ENCODE measurements at regions not wholly inside any gene's neighbourhood (a gene's known extent, or its start where the extent isn't known, plus 50 kb on each side); places are given as distances from the start of the nearest gene placed in this dataset.
"Not testable (repeated sequence)": the region's sequence is repeated elsewhere in the genome, so short reads cannot be mapped to it uniquely, and the experiment has no call there.

- H3K9me3 ChIP-seq (ENCODE audit: control insufficient read depth, insufficient read depth, low read length), result no peaks in the 10 kb centered on the region
- H3K4me1 ChIP-seq (ENCODE audit: control insufficient read depth, insufficient read depth, low read length), result peaks cover 21% of the 10 kb centered on the region
- no peak overlapping the region for H3K27ac ChIP-seq (ENCODE audit: low read depth, low read length)
- H3K27me3 ChIP-seq (ENCODE audit: control insufficient read depth, insufficient read depth, low read length), result no peaks in the 10 kb centered on the region
- H3K36me3 ChIP-seq (ENCODE audit: control insufficient read depth, insufficient read depth, low read length), result no peaks in the 10 kb centered on the region
- H3K9ac ChIP-seq (ENCODE audit: low read depth, low read length), result no peak overlapping the region
- H3K4me3 ChIP-seq (ENCODE audit: low read depth, low read length), result no peak overlapping the region
Observed at GRCh38 chr5:74499256-74500050, 141.1 kb downstream of the ENC1 start.

- Histone ChIP-seq H3K4me1 (ENCODE audit: control insufficient read depth, insufficient read depth, low read length) (peaks cover 21% of the 10 kb centered on the region), H3K9me3 (ENCODE audit: control insufficient read depth, insufficient read depth, low read length) (no peaks in the 10 kb centered on the region), H3K27me3 (ENCODE audit: control insufficient read depth, insufficient read depth, low read length) (no peaks in the 10 kb centered on the region), H3K4me3 (ENCODE audit: low read depth, low read length) (no peak overlapping the region), H3K36me3 (ENCODE audit: control insufficient read depth, insufficient read depth, low read length) (no peaks in the 10 kb centered on the region), H3K27ac (ENCODE audit: low read depth, low read length) (no peak overlapping the region), H3K9ac (ENCODE audit: low read depth, low read length) (no peak overlapping the region)
Observed at GRCh38 chr5:74497706-74498105, 142.8 kb downstream of the ENC1 start.

- no peaks in the 10 kb centered on the region for H3K27me3 ChIP-seq (ENCODE audit: control insufficient read depth, insufficient read depth, low read length)
- no peak overlapping the region for H3K9ac ChIP-seq (ENCODE audit: low read depth, low read length)
- H3K4me3 ChIP-seq (ENCODE audit: low read depth, low read length), result no peak overlapping the region
- H3K27ac ChIP-seq (ENCODE audit: low read depth, low read length), result no peak overlapping the region
- 0 out of 2 replicates have a peak, but pooled peaks cover 9% of the 10 kb centered on the region for H3K4me1 ChIP-seq (ENCODE audit: control insufficient read depth, insufficient read depth, low read length)
- no peaks in the 10 kb centered on the region for H3K9me3 ChIP-seq (ENCODE audit: control insufficient read depth, insufficient read depth, low read length)
- no peaks in the 10 kb centered on the region for H3K36me3 ChIP-seq (ENCODE audit: control insufficient read depth, insufficient read depth, low read length)
Observed at GRCh38 chr5:74493411-74493810, 147.1 kb downstream of the ENC1 start.

- no peaks in the 10 kb centered on the region for H3K36me3 ChIP-seq (ENCODE audit: control insufficient read depth, insufficient read depth, low read length)
- no peak overlapping the region for H3K27ac ChIP-seq (ENCODE audit: low read depth, low read length)
- no peak overlapping the region for H3K9ac ChIP-seq (ENCODE audit: low read depth, low read length)
- H3K4me3 ChIP-seq (ENCODE audit: low read depth, low read length), result no peak overlapping the region
- H3K4me1 ChIP-seq (ENCODE audit: control insufficient read depth, insufficient read depth, low read length), result 0 out of 2 replicates have a peak, but pooled peaks cover 9% of the 10 kb centered on the region
- no peaks in the 10 kb centered on the region for H3K9me3 ChIP-seq (ENCODE audit: control insufficient read depth, insufficient read depth, low read length)
- no peaks in the 10 kb centered on the region for H3K27me3 ChIP-seq (ENCODE audit: control insufficient read depth, insufficient read depth, low read length)
Observed at GRCh38 chr5:74492230-74492629, 148.3 kb downstream of the ENC1 start.

GRCh38 chr5:74491586-74491985 lies 148.9 kb downstream of the ENC1 start:
- H3K9me3 ChIP-seq (ENCODE audit: control insufficient read depth, insufficient read depth, low read length), result no peaks in the 10 kb centered on the region
- 0 out of 2 replicates have a peak, but pooled peaks cover 7% of the 10 kb centered on the region for H3K4me1 ChIP-seq (ENCODE audit: control insufficient read depth, insufficient read depth, low read length)
- H3K9ac ChIP-seq (ENCODE audit: low read depth, low read length), result no peak overlapping the region
- H3K27me3 ChIP-seq (ENCODE audit: control insufficient read depth, insufficient read depth, low read length), result no peaks in the 10 kb centered on the region
- H3K4me3 ChIP-seq (ENCODE audit: low read depth, low read length), result no peak overlapping the region
- no peaks in the 10 kb centered on the region for H3K36me3 ChIP-seq (ENCODE audit: control insufficient read depth, insufficient read depth, low read length)
- no peak overlapping the region for H3K27ac ChIP-seq (ENCODE audit: low read depth, low read length)

- H3K36me3 ChIP-seq (ENCODE audit: control insufficient read depth, insufficient read depth, low read length), result no peaks in the 10 kb centered on the region
- no peaks in the 10 kb centered on the region for H3K27me3 ChIP-seq (ENCODE audit: control insufficient read depth, insufficient read depth, low read length)
- no peak overlapping the region for H3K9ac ChIP-seq (ENCODE audit: low read depth, low read length)
- no peaks in the 10 kb centered on the region for H3K9me3 ChIP-seq (ENCODE audit: control insufficient read depth, insufficient read depth, low read length)
- H3K4me1 ChIP-seq (ENCODE audit: control insufficient read depth, insufficient read depth, low read length), result 0 out of 2 replicates have a peak, but pooled peaks cover 3% of the 10 kb centered on the region
- H3K27ac ChIP-seq (ENCODE audit: low read depth, low read length), result no peak overlapping the region
- no peak overlapping the region for H3K4me3 ChIP-seq (ENCODE audit: low read depth, low read length)
Observed at GRCh38 chr5:74490814-74491213, 149.7 kb downstream of the ENC1 start.

- no peaks in the 10 kb centered on the region for H3K9me3 ChIP-seq (ENCODE audit: control insufficient read depth, insufficient read depth, low read length)
- H3K27me3 ChIP-seq (ENCODE audit: control insufficient read depth, insufficient read depth, low read length), result no peaks in the 10 kb centered on the region
- H3K36me3 ChIP-seq (ENCODE audit: control insufficient read depth, insufficient read depth, low read length), result no peaks in the 10 kb centered on the region
- H3K4me3 ChIP-seq (ENCODE audit: low read depth, low read length), result no peak overlapping the region
- H3K4me1 ChIP-seq (ENCODE audit: control insufficient read depth, insufficient read depth, low read length), result peaks cover 13% of the 10 kb centered on the region
- no peak overlapping the region for H3K27ac ChIP-seq (ENCODE audit: low read depth, low read length)
- no peak overlapping the region for H3K9ac ChIP-seq (ENCODE audit: low read depth, low read length)
Observed at GRCh38 chr5:74482990-74483389, 157.5 kb downstream of the ENC1 start.

GRCh38 chr5:74482523-74482922 lies 158.0 kb downstream of the ENC1 start:
- Histone ChIP-seq H3K27me3 (ENCODE audit: control insufficient read depth, insufficient read depth, low read length) (no peaks in the 10 kb centered on the region), H3K36me3 (ENCODE audit: control insufficient read depth, insufficient read depth, low read length) (no peaks in the 10 kb centered on the region), H3K4me3 (ENCODE audit: low read depth, low read length) (no peak overlapping the region), H3K9me3 (ENCODE audit: control insufficient read depth, insufficient read depth, low read length) (no peaks in the 10 kb centered on the region), H3K4me1 (ENCODE audit: control insufficient read depth, insufficient read depth, low read length) (peaks cover 13% of the 10 kb centered on the region), H3K27ac (ENCODE audit: low read depth, low read length) (no peak overlapping the region), H3K9ac (ENCODE audit: low read depth, low read length) (no peak overlapping the region)

GRCh38 chr5:74481357-74481756 lies 159.2 kb downstream of the ENC1 start:
- not testable (repeated sequence) for H3K36me3 ChIP-seq (ENCODE audit: control insufficient read depth, insufficient read depth, low read length); H3K27me3 ChIP-seq (ENCODE audit: control insufficient read depth, insufficient read depth, low read length); H3K4me3 ChIP-seq (ENCODE audit: low read depth, low read length); H3K9ac ChIP-seq (ENCODE audit: low read depth, low read length); H3K27ac ChIP-seq (ENCODE audit: low read depth, low read length); H3K9me3 ChIP-seq (ENCODE audit: control insufficient read depth, insufficient read depth, low read length)
- peaks cover 15% of the 10 kb centered on the region for H3K4me1 ChIP-seq (ENCODE audit: control insufficient read depth, insufficient read depth, low read length)

GRCh38 chr5:74480201-74480600 lies 160.3 kb downstream of the ENC1 start:
- H3K4me3 ChIP-seq (ENCODE audit: low read depth, low read length), result no peak overlapping the region
- no peaks in the 10 kb centered on the region for H3K9me3 ChIP-seq (ENCODE audit: control insufficient read depth, insufficient read depth, low read length)
- H3K27me3 ChIP-seq (ENCODE audit: control insufficient read depth, insufficient read depth, low read length), result no peaks in the 10 kb centered on the region
- H3K4me1 ChIP-seq (ENCODE audit: control insufficient read depth, insufficient read depth, low read length), result peaks cover 22% of the 10 kb centered on the region
- no peak overlapping the region for H3K27ac ChIP-seq (ENCODE audit: low read depth, low read length)
- H3K36me3 ChIP-seq (ENCODE audit: control insufficient read depth, insufficient read depth, low read length), result no peaks in the 10 kb centered on the region
- no peak overlapping the region for H3K9ac ChIP-seq (ENCODE audit: low read depth, low read length)

GRCh38 chr5:74478328-74478727 lies 162.2 kb downstream of the ENC1 start:
- H3K9me3 ChIP-seq (ENCODE audit: control insufficient read depth, insufficient read depth, low read length), result no peaks in the 10 kb centered on the region
- no peaks in the 10 kb centered on the region for H3K27me3 ChIP-seq (ENCODE audit: control insufficient read depth, insufficient read depth, low read length)
- H3K4me3 ChIP-seq (ENCODE audit: low read depth, low read length), result no peak overlapping the region
- H3K4me1 ChIP-seq (ENCODE audit: control insufficient read depth, insufficient read depth, low read length), result peaks cover 19% of the 10 kb centered on the region; the same call in 1 of the 2 replicates
- H3K36me3 ChIP-seq (ENCODE audit: control insufficient read depth, insufficient read depth, low read length), result no peaks in the 10 kb centered on the region
- H3K27ac ChIP-seq (ENCODE audit: low read depth, low read length), result no peak overlapping the region
- H3K9ac ChIP-seq (ENCODE audit: low read depth, low read length), result no peak overlapping the region
